ENCODE measurements at regions not wholly inside any gene's neighbourhood (a gene's known extent, or its start where the extent isn't known, plus 50 kb on each side); places are given as distances from the start of the nearest gene placed in this dataset.
"Not testable (repeated sequence)": the region's sequence is repeated elsewhere in the genome, so short reads cannot be mapped to it uniquely, and the experiment has no call there.

GRCh38 chr20:48367541-48368358, 460.0 kb downstream of the PREX1 start:
- TF ChIP-seq SP1 (IDR thresholded peaks at IDR 0.05); FOXM1 (IDR thresholded peaks at IDR 0.05; ENCODE audit: borderline replicate concordance); FOXA1 (IDR thresholded peaks at IDR 0.05); ARNT (IDR thresholded peaks at IDR 0.05); TARDBP (IDR thresholded peaks at IDR 0.05); BHLHE40 (IDR thresholded peaks at IDR 0.05; ENCODE audit: borderline replicate concordance); NFRKB (IDR thresholded peaks at IDR 0.05); HDGF (IDR thresholded peaks at IDR 0.05; ENCODE audit: borderline replicate concordance); LEF1 (IDR thresholded peaks at IDR 0.05; ENCODE audit: borderline replicate concordance); FOXK2 (IDR thresholded peaks at IDR 0.05); ZNF384 (IDR thresholded peaks at IDR 0.05); L3MBTL2 (conservative IDR thresholded peaks at IDR 0.05); PKNOX1 (IDR thresholded peaks at IDR 0.05): not testable (repeated sequence)

All from HEK293T (cell line).